Urothelium cell line (cell line): ENCODE measurements at regions not wholly inside any gene's neighbourhood (a gene's known extent, or its start where the extent isn't known, plus 50 kb on each side); places are given as distances from the start of the nearest gene placed in this dataset.
"Not testable (repeated sequence)": the region's sequence is repeated elsewhere in the genome, so short reads cannot be mapped to it uniquely, and the experiment has no call there.

Experiments used
- DNase-seq: peaks from one replicate; pipeline ENCODE4 v3.0.0; 2011; ENCODE audit warnings: low spot score, mixed read lengths
- FAIRE-seq: peaks from 2 replicates; lab custom pipeline; 2011; peaks lifted over from hg19 to GRCh38; lab: Jason Lieb, UNC

DNA sequence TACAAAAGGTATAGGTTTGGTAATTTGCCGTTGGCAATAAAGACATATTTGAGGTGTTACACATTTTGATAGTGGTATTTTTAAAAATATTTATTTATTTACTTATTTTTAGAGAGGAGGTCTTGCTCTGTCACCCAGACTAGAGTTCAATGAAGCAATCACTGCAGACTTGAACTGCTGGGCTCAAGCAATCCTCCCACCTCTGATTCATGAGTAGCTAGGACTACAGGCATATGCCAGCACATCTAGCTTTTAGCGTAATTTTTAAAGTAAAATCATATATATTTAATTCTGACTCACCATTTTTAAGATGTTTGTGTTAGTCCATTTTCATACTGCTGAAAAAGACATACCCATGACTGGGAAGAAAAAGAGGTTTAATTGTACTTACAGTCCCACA, 1974.3 kb downstream of the EFNA5 start:
- DNase-seq: no peak
- no peak for FAIRE-seq

DNA sequence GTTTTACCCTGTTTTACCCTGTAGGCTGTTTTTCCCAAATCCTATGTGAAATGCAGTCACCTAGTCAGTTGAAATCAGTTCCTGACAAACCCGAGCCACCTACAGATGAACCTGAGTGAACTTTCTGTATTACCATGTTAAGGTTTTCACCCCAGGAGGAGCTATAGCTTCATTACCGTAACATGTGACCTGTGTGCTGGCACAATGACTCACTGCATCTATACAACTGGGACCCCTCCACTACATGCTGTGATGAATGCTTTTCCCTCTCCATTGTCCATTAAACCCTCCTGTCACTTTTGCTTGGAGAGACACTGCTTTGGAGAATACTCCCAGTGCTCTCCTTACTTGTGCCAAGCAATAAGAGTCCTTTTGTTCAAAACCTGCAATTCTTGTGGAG, 1974.8 kb downstream of the EFNA5 start:
- no peak for DNase-seq
- FAIRE-seq: no peak

DNA sequence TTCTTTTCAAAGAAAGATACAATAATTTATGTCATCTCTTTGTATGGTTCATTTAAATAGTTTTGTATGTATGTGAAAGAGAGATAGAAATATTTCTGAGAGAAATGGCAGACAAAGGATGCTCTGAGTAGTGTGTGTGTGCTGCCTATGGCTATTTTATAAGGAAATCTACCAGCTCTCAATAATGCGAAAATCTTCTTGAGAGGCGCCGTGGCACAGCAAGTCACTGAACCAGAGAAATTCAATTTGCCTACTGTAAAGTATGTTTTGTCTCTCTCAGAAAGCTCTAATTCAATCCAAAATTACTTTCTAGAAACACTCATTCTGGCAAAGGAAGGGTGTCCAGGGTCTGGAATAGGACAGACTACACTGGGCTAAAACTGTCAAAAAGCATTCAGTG, 1981.1 kb downstream of the EFNA5 start:
- FAIRE-seq (no peak), DNase-seq (no peak)

DNA sequence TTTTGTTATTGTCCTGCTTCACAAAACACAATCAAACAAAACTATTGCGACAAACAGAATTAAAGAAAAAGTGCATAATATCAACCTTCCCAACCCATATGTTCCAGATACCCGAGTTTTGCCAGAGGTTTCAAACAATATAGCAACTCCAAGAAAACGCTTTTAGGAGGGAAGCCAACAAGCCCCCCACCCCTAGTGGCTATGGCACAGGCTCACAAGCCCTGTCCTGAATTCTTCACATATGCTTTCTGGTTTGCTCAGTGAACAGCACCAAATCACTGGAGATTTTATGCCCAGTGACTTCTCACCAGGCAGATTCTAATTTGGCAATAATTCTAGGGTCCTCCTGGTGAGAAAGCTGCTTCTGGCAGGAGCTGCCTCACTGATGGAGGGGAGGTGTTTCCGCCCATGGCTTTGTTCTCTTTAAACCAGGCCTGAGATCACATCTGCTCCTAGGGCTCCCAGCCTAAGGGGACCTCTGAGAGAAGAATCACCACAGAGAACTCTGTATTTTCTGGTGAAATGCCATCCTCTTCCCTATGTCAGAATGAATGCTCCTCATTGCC, 1982.4 kb downstream of the EFNA5 start:
- DNase-seq (no peak), FAIRE-seq (no peak)

DNA sequence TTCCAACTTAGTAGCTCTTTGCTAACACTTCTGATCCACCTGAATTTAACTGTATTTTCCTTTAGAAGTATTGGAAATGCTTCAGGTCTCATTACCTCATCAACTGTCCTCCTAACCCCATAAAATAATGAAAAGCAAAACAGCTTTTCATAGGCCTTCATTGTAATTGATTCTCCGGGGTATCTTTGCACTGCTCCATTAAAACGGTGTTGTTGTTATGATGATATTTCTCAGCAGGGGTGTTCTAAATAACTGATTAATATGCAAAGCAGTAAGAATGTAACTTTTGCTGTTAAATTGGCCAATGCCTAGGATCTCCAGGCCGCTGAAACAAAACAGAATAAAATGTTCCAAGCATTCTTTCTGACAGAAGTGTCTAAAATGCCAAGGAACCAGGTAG, 1983.2 kb downstream of the EFNA5 start:
- DNase-seq (no peak), FAIRE-seq (no peak)

DNA sequence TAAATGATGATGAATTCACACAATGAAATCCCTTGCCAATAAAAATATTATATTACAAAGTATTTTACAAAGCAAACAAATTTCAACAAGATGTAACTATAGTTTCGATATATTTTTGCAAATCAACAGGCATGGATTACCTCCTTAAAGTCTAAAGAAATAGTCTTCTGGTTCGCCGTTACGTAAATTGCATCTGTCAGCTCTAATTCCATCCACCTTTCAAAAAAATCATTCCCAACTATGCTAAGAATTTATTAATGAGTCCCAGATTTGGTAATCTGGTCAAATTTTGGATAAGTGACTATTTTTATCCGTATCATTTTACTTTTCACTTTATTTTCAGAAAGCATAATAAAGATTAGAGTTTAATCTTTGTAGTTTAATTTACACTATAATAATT, 1984.9 kb downstream of the EFNA5 start:
- no peak for FAIRE-seq
- no peak for DNase-seq

DNA sequence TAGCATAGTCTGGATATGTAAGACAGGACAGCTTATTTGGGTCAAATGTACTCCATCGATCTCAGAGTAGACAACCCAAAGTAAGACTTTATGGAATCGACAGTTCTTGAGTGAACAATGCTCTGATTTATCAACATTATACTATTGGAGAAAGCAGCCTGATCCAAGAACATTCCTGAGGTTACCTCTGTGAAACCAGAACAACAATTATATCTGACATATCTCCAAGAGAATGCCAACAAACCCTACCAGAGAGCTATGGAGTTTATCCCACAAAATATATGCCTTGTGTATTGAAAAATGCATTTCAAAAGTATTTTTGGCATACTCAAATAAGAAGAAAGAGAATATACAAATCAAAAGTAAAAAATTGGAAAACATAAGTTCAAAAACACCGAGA, 1985.9 kb downstream of the EFNA5 start:
- no peak for FAIRE-seq

DNA sequence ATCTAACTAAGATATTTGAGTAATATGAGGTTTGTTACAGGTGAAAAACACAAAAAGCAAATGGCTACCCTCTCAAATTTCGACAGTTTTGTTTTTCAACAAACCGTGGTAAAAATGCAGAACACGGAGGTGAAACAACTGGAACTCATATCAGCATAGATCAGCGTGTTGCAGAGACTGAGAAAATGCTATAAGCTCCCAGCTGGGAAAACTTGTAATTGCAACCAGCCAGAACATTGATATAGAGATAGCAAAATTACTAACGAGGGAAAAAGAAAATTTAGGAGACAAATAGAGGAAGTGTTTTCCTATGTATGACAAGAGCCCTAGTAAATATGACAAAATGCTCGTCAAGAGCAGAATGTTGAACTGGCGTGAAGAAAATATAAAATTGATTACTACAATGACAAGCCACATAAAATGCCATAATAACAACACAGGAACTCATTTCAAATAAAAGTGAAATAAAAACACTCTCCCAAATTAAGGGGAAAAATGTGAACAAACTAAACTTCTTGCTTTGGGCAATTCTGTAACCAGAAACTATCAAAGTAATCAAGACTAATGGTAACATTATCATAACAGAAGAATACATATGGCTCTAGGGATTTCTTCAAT, 1989.8 kb downstream of the EFNA5 start:
- DNase-seq: no peak
- no peak for FAIRE-seq

More for the DNA sequence above, 1985.9 kb downstream of the EFNA5 start:
- DNase-seq: no peak

DNA sequence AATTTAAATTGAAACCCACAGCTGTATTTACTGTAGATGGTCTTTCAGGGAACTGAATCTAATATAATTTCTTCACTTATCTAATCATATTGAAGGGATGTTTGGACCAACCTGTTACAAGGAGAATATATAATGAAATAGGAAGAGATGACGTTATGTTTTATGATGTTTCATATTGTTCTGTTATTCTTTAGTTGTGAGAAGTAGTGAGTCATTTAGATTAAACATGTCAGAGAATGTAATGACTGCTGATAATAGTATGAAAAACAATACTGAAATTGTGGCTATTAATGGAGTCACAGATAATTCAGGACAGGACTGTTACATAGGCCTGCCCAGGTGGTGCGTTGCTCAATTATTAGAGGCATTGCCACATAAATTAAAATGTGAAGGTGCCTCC, 1993.4 kb downstream of the EFNA5 start:
- DNase-seq (no peak), FAIRE-seq (no peak)

DNA sequence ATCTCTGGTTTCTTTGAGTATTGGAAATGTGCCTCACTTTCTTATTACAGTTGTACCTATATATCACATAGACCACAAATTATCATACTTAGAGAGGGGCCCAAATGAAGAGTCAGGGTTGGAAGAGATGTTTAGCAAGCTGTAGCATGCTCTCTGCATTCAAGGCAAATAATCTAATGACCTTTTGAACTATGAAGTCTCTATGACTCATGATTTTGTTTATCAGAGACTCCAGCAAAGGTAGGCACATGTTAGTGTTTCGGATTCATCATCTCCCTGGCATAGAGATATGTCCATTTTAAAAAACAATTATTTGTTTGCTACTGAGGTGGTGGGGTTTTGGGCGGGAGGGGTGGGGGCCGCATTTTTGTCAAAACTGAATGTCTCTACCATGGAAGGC, 2000.1 kb downstream of the EFNA5 start:
- FAIRE-seq (no peak), DNase-seq (no peak)

DNA sequence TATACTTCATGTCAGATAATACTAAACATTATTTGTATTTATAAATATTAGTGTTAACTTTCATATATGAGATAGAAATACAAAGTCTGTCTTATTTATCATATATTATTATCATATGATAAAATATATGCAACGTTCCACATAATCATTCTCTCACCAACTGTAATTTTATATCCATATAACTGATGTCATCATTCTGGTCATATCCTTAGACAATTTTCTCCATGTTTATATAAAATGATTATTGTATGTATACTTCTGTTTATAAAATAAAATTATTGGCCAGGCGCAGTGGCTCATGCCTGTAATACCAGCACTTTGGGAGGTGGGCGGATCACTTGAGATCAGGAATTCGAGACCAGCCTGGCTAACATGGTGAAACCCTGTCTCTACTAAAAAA, 2007.1 kb downstream of the EFNA5 start:
- no peak for FAIRE-seq
- DNase-seq: no peak

DNA sequence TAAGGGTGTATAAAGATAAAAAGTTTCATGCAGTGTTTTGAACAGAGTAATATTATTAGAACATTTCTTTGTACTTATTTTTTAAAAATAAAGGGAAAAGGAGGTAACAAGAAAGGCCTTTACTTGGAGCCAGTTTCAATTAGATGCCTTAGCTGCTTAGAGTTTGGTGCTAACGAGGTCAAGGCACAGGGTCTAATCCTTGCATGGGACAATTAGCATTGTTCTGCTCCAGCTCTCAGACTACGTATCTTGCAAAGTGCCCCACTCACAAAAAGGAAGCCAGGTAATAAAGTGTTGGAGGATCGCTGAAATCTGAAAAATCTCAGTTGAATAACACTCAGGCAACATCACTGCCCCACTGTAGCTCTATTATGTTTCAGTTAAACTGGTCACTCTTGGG, 2011.3 kb downstream of the EFNA5 start:
- no peak for DNase-seq
- FAIRE-seq: no peak

DNA sequence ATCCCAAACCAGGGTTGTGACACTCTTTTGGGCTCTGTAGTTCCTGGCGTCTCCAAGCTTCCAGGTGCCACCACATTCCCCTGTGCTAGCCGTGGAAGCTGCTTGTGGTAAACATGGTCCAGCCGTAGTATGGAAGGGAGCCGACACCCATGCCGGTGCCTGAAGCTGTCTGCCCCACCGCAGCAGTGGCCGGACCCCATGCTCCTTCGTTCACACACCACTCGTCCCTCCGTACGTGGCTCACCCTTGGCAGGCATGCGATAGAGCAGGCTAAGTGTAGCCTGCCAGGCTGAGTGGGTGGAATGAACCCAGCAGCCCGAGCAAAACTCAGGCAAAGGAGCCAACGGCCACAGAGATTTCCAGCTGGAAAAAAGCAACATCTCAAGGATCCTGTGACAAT, 2030.4 kb downstream of the EFNA5 start:
- DNase-seq (no peak), FAIRE-seq (no peak)

DNA sequence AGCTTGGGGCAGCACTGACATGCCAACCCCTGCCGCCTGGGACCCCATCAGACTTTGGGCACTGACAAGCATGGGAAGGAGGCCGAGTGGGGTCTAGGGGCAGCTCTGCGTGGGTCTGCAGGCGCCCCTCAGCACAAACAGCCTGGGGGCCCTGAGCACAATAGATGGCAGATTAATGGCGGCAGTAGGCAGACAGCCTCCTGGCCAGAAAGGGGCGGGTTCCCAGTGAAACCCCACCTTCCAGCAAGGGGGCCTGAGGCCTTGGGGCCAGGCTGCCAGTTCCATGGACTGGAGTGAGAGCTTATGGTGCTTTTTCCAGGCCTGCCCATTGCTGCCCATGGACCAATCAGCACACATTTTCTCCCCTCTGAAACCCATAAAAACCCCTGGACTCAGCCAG, 2031.2 kb downstream of the EFNA5 start:
- no peak for FAIRE-seq
- no peak for DNase-seq

DNA sequence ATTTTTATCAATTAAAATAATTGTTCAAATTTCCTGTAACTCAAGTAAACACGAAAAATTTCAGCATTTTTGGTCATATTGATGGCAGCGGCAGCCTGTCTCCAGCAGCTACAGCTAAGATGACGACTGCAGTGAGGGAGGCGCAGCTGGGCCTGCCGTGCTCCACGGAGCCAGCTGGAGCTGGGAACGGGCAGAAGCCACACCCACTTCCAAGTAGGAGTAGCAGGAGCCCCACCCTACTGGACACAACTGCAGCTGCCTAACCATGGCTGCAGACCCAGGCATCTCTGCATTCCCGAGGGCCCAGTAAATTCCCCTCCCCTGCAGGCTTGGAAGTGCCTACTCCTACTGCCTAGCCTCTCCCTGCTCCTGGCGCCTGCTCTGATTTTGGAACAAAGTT, 2031.7 kb downstream of the EFNA5 start:
- DNase-seq (no peak), FAIRE-seq (no peak)

DNA sequence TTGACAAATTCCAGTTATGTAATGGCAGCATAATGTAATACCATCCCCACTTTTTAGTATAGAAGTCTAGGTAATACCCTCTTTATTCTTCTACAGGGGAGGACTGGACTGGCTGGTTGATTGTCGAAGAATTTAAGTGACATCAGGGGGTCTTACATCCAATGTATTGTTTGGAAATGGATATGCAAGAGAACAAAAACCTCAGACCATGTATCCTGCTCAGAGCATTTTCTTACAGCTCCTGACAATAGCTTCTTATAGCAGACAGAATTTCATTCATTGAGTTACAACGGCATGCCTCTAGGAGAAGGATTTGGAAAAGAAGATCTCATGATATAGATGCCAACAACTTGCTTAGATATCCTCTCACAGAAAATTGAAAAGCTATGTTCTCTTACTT, 2032.3 kb downstream of the EFNA5 start:
- no peak for FAIRE-seq

DNA sequence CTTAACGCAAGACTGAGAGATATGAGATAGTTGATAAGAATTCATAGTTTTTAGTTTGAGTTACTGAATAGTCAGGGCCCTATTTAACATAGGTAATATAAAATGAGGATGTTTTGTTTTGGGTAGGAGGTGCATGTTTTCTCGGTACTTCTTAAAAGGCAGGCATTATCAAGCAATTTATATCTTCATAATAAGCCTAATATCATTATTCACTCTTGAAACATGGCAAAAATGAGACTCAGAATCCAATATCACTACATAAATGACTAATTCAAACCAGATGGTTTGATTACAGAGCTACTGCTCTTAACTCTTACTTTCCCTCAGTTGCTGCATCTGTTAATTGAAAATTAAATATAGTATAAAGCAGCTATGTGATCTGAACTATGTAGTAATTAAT, 2038.7 kb downstream of the EFNA5 start:
- FAIRE-seq (no peak), DNase-seq (no peak)

More for the DNA sequence above, 2032.3 kb downstream of the EFNA5 start:
- DNase-seq: no peak

DNA sequence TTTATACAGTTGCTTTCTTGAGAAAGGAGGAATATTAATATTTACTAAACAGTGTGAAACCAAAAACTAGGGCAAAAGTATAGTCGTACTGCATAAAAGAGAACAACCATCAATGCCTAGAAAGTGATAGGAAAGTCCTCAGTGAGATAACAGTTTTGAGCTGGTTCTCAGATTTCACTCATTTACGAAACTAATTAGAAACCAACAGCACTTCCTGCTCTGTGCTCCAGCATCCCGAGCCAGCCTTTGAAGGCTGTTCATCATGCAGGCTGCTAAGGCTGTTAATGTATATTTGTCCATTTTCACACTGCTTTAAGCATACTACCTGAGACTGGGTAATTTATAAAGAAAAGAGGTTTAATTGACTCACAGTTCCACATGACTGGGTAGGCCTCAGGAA, 2039.9 kb downstream of the EFNA5 start:
- FAIRE-seq: no peak
- DNase-seq: no peak

DNA sequence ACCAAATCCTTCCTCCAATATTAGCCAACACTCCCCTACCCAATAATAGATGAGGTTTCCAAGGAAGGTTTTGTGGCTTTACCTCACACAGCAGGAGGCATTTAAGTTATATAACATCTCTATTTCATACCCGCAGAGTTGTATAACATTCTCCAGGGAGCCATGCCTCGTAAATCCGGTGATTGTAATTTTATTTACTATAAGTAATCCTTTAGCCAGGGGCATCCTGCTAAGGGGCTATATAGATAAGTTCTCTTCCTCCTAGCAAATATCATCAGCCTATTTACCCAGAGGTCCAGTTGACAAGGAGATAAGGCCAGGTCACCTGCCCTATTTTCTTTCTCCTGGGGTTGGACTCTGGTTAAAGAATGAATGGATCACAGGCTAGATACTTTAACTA, 2051.0 kb downstream of the EFNA5 start:
- DNase-seq: no peak
- no peak for FAIRE-seq

DNA sequence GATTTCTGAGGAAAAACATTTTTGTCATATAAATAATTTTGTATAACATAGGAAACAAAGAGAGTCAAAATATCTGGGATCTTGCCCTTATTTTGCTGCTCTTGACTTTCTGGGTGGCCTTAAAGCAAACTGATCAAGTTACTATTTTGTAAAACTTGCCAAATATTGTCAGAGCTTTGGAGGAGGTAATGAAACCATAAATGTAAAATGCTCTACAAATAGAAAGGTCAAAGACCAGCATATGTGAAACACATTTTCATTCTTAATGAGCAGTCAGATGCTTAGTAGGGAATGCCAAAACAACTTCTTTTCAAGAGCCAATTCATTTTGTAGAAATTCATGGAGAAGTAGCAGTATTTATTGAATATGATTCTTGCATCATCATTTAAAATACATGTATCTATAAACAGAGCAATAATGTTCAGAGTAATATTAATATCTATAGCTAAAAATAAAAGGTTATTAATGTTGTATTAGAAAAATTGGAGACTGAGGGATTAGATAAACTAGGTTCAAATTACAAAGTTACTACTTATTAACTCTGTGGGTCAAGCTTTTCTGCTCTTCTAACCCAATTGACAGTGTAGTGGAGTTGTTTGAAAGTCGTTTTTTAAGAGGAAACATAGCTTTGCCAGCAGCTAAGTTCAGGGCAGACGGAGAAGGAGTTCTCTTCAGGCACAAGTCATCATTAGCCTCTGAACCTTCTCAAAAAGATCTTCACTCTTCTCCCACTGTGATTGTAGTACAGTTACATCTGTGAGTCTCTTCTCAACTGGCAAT, 2053.1 kb downstream of the EFNA5 start:
- no peak for FAIRE-seq

DNA sequence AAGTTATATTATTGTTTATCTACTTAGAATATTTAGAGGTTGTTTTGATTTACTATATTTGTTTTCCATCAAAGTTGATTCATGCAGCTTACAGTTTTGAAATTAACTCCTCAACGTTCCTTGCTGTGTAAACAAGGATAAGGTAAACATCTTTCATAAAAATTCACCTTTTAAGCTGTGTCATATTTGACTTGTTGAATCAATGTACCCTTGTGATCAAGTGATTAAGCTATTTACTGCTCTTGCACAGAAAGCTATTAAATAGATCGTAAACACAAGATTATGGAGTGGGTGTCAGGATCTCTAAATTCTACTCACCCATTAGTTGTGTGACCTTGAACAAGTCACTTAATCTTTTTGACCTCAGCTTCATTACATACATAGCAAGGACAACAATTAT, 2054.0 kb upstream of the NUDT12 start:
- DNase-seq (no peak), FAIRE-seq (no peak)

More for the DNA sequence above, 2053.1 kb downstream of the EFNA5 start:
- DNase-seq: no peak

DNA sequence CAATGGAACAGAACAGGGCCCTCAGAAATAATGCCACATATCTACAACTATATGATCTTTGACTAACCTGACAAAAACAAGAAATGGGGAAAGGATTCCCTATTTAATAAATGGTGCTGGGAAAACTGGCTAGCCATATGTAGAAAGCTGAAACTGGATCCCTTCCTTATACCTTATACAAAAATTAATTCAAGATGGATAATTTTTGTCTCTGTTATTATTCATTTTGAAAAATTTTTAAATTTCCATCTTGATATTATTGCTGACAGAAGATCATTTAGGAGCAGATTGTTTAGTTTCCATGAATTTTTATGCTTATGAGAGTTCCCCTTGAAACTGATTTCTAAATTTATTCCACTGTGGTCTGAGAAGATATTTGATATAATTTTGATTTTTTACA, 2039.8 kb upstream of the NUDT12 start:
- not testable (repeated sequence) for DNase-seq, FAIRE-seq
